ENCODE measurements at regions not wholly inside any gene's neighbourhood (a gene's known extent, or its start where the extent isn't known, plus 50 kb on each side); places are given as distances from the start of the nearest gene placed in this dataset.

- no peak overlapping the region for H3K4me3 ChIP-seq (ENCODE audit: low read depth, low read length)
- H3K27ac Mint-ChIP-seq = no peak overlapping the region
- no peaks in the 10 kb centered on the region for H3K36me3 ChIP-seq (ENCODE audit: control insufficient read depth, insufficient read depth, low read length)
- H3K4me1 Mint-ChIP-seq = no peaks in the 10 kb centered on the region
- H3K27me3 ChIP-seq (ENCODE audit: control insufficient read depth, insufficient read depth, low read length) = no peaks in the 10 kb centered on the region
- H3K9me3 Mint-ChIP-seq = peaks cover 0 to 15% (median 3%) of the 10 kb centered on the region in 7 donors
- no peaks in the 10 kb centered on the region for H3K9me3 ChIP-seq (ENCODE audit: control insufficient read depth in 2 of 2, low read length in 2 of 2)
- H3K27me3 Mint-ChIP-seq = no peaks in the 10 kb centered on the region
- ATAC-seq (ENCODE audit: low read depth in 2 of 2) (no peak), DNase-seq (no peak)
- H3K4me3 Mint-ChIP-seq = no peak overlapping the region
- H3K27ac ChIP-seq (ENCODE audit: insufficient read depth, low read length, poor library complexity, severe bottlenecking) = no peak overlapping the region
- H3K36me3 Mint-ChIP-seq = peaks cover 3% of the 10 kb centered on the region
- no peaks in the 10 kb centered on the region for H3K4me1 ChIP-seq (ENCODE audit: control insufficient read depth, insufficient read depth, low read length, poor library complexity, severe bottlenecking)
Observed at GRCh38 chr9:119458068-119458467, 88.8 kb upstream of the BRINP1 start.

DNA sequence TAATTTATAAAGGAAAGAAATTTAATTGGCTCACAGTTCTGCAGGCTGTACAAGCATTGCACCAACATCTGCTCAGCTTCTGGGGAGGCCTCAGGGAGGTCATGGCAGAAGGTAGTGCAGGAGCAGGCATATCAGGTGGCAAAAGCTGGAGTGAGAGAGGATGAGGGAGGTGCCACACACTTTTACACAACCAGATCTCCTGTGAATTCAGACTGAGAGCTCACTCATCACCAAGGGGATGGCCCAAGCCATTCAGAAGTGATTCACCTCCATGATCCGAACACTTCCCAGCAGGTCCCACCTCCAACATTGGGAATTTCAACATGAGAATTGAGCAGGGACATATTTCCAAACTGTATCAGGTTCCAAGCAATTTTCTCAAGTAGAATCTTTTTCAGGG is 84.7 kb upstream of the BRINP1 start:
- H3K4me3 ChIP-seq (ENCODE audit: low read depth, low read length) = no peak overlapping the region
- no peaks in the 10 kb centered on the region for H3K27me3 Mint-ChIP-seq
- no peak overlapping the region for H3K4me3 Mint-ChIP-seq

DNA sequence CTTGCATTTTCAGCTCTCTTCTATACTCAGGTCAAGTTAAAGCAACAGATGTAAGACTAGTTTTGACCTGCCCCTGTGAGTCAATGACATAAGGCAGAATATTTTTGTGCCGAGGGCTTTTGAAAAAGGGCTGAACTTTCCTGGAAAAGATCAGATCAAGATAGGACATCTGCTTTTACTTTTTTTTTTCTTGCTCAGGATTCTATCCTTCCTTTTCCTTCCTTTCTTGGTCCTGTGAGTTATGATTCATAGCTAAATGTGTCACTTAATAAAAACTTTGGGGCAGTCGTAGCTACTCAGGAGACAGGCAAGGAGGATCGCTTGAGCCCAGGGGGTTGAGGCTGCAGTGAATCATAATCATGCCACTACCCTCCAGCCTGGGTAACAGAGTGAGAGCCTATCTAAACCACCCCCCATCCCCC is 84.3 kb upstream of the BRINP1 start:
- no peaks in the 10 kb centered on the region for H3K36me3 Mint-ChIP-seq
- H3K27me3 Mint-ChIP-seq = no peaks in the 10 kb centered on the region
- peaks cover 0 to 10% (median 6%) of the 10 kb centered on the region in 7 donors for H3K9me3 Mint-ChIP-seq
- Histone ChIP-seq H3K36me3 (ENCODE audit: control insufficient read depth, insufficient read depth, low read length) (no peaks in the 10 kb centered on the region), H3K27ac (ENCODE audit: insufficient read depth, low read length, poor library complexity, severe bottlenecking) (no peak overlapping the region), H3K27me3 (ENCODE audit: control insufficient read depth, insufficient read depth, low read length) (no peaks in the 10 kb centered on the region), H3K4me1 (ENCODE audit: control insufficient read depth, insufficient read depth, low read length, poor library complexity, severe bottlenecking) (no peaks in the 10 kb centered on the region), H3K9me3 (ENCODE audit: control insufficient read depth in 2 of 2, low read length in 2 of 2) (no peaks in the 10 kb centered on the region), H3K4me3 (ENCODE audit: low read depth, low read length) (no peak overlapping the region)
- no peak overlapping the region for H3K4me3 Mint-ChIP-seq
- ATAC-seq (ENCODE audit: low read depth in 2 of 2) = no peak
- no peak for DNase-seq
- no peak overlapping the region for H3K27ac Mint-ChIP-seq
- H3K4me1 Mint-ChIP-seq = no peaks in the 10 kb centered on the region

More for the DNA sequence above, 84.7 kb upstream of the BRINP1 start:
- DNase-seq = no peak
- Mint-ChIP-seq H3K9me3 (peaks cover 0 to 10% (median 6%) of the 10 kb centered on the region in 7 donors), H3K36me3 (no peaks in the 10 kb centered on the region), H3K27ac (no peak overlapping the region), H3K4me1 (no peaks in the 10 kb centered on the region)
- Histone ChIP-seq H3K36me3 (ENCODE audit: control insufficient read depth, insufficient read depth, low read length) (no peaks in the 10 kb centered on the region), H3K9me3 (ENCODE audit: control insufficient read depth in 2 of 2, low read length in 2 of 2) (no peaks in the 10 kb centered on the region), H3K27me3 (ENCODE audit: control insufficient read depth, insufficient read depth, low read length) (no peaks in the 10 kb centered on the region), H3K27ac (ENCODE audit: insufficient read depth, low read length, poor library complexity, severe bottlenecking) (no peak overlapping the region), H3K4me1 (ENCODE audit: control insufficient read depth, insufficient read depth, low read length, poor library complexity, severe bottlenecking) (no peaks in the 10 kb centered on the region)
- ATAC-seq (ENCODE audit: low read depth in 2 of 2) = no peak

GRCh38 chr9:119451426-119451825 is 82.2 kb upstream of the BRINP1 start:
- Histone ChIP-seq H3K4me1 (ENCODE audit: control insufficient read depth, insufficient read depth, low read length, poor library complexity, severe bottlenecking) (no peaks in the 10 kb centered on the region), H3K27me3 (ENCODE audit: control insufficient read depth, insufficient read depth, low read length) (no peaks in the 10 kb centered on the region), H3K36me3 (ENCODE audit: control insufficient read depth, insufficient read depth, low read length) (no peaks in the 10 kb centered on the region), H3K9me3 (ENCODE audit: control insufficient read depth in 2 of 2, low read length in 2 of 2) (no peaks in the 10 kb centered on the region), H3K27ac (ENCODE audit: insufficient read depth, low read length, poor library complexity, severe bottlenecking) (no peak overlapping the region), H3K4me3 (ENCODE audit: low read depth, low read length) (no peak overlapping the region)
- H3K9me3 Mint-ChIP-seq = peaks cover 0 to 18% (median 5%) of the 10 kb centered on the region in 7 donors
- no peak for DNase-seq
- H3K27me3 Mint-ChIP-seq = no peaks in the 10 kb centered on the region
- no peak for ATAC-seq (ENCODE audit: low read depth in 2 of 2)
- no peaks in the 10 kb centered on the region for H3K4me1 Mint-ChIP-seq
- no peak overlapping the region for H3K4me3 Mint-ChIP-seq
- H3K36me3 Mint-ChIP-seq = no peaks in the 10 kb centered on the region
- no peak overlapping the region for H3K27ac Mint-ChIP-seq

DNA sequence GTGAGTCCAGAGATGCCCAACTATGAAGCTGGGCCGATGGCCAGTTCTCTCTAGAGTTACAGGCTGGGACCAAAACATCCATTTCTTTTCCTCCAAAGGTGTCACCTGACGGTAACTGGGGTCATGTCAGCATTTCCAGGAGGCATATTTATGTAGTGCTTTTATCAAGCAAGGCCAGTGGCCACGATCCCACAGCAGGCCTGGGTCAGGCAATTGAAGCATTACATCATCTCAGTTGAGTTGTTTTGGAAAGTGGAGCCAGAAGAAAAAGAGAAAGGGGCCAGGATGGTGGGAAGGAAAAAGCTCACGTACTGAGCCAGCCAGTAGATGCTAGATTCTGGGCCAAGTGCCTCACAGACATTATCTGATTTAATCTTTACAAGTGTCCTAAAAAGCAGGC is 73.9 kb upstream of the BRINP1 start:
- H3K36me3 Mint-ChIP-seq = no peaks in the 10 kb centered on the region
- H3K27ac Mint-ChIP-seq = no peak overlapping the region
- H3K27me3 ChIP-seq (ENCODE audit: control insufficient read depth, insufficient read depth, low read length) = no peaks in the 10 kb centered on the region

GRCh38 chr9:119441832-119442231 is 72.6 kb upstream of the BRINP1 start:
- H3K4me1 Mint-ChIP-seq = no peaks in the 10 kb centered on the region
- Histone ChIP-seq H3K9me3 (ENCODE audit: control insufficient read depth in 2 of 2, low read length in 2 of 2) (no peaks in the 10 kb centered on the region), H3K36me3 (ENCODE audit: control insufficient read depth, insufficient read depth, low read length) (no peaks in the 10 kb centered on the region), H3K4me1 (ENCODE audit: control insufficient read depth, insufficient read depth, low read length, poor library complexity, severe bottlenecking) (no peaks in the 10 kb centered on the region), H3K27ac (ENCODE audit: insufficient read depth, low read length, poor library complexity, severe bottlenecking) (no peak overlapping the region), H3K27me3 (ENCODE audit: control insufficient read depth, insufficient read depth, low read length) (no peaks in the 10 kb centered on the region), H3K4me3 (ENCODE audit: low read depth, low read length) (no peak overlapping the region)
- no peak for DNase-seq
- H3K27ac Mint-ChIP-seq = no peak overlapping the region
- H3K9me3 Mint-ChIP-seq = peaks cover 0 to 7% (median 2%) of the 10 kb centered on the region in 7 donors
- H3K36me3 Mint-ChIP-seq = no peaks in the 10 kb centered on the region
- ATAC-seq (ENCODE audit: low read depth in 2 of 2) = no peak
- H3K4me3 Mint-ChIP-seq = no peak overlapping the region
- H3K27me3 Mint-ChIP-seq = no peaks in the 10 kb centered on the region

More for the DNA sequence above, 73.9 kb upstream of the BRINP1 start:
- Histone ChIP-seq H3K27ac (ENCODE audit: insufficient read depth, low read length, poor library complexity, severe bottlenecking) (no peak overlapping the region), H3K4me1 (ENCODE audit: control insufficient read depth, insufficient read depth, low read length, poor library complexity, severe bottlenecking) (no peaks in the 10 kb centered on the region), H3K9me3 (ENCODE audit: control insufficient read depth in 2 of 2, low read length in 2 of 2) (no peaks in the 10 kb centered on the region), H3K4me3 (ENCODE audit: low read depth, low read length) (no peak overlapping the region), H3K36me3 (ENCODE audit: control insufficient read depth, insufficient read depth, low read length) (no peaks in the 10 kb centered on the region)
- ATAC-seq (ENCODE audit: low read depth in 2 of 2) (no peak), DNase-seq (no peak)
- Mint-ChIP-seq H3K4me1 (no peaks in the 10 kb centered on the region), H3K9me3 (peaks cover 0 to 13% (median 2%) of the 10 kb centered on the region in 7 donors), H3K27me3 (no peaks in the 10 kb centered on the region), H3K4me3 (no peak overlapping the region)

DNA sequence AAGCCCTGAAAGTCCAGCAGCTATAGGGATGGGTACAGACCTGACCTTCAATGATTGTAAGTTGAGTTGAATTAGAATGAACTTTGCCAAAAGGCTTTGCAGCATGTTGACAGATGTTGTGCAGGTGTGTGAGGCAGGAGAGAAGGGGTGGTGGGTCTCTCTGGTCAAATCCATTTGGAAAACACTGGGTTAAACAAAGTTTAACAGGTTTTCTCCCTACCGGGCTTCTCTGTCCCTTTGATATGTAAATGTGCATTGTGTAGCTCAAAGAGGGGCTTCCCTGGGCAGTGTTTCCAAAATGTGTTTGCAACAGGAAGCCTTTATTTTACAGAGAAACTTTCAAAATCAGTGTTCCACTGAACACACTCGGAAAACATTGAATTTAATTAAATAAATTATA is 72.1 kb upstream of the BRINP1 start:
- ATAC-seq (ENCODE audit: low read depth in 2 of 2) (no peak), DNase-seq (no peak)
- Histone ChIP-seq H3K4me1 (ENCODE audit: control insufficient read depth, insufficient read depth, low read length, poor library complexity, severe bottlenecking) (no peaks in the 10 kb centered on the region), H3K36me3 (ENCODE audit: control insufficient read depth, insufficient read depth, low read length) (no peaks in the 10 kb centered on the region), H3K9me3 (ENCODE audit: control insufficient read depth in 2 of 2, low read length in 2 of 2) (no peaks in the 10 kb centered on the region), H3K27me3 (ENCODE audit: control insufficient read depth, insufficient read depth, low read length) (no peaks in the 10 kb centered on the region), H3K4me3 (ENCODE audit: low read depth, low read length) (no peak overlapping the region), H3K27ac (ENCODE audit: insufficient read depth, low read length, poor library complexity, severe bottlenecking) (no peak overlapping the region)
- Mint-ChIP-seq H3K36me3 (no peaks in the 10 kb centered on the region), H3K4me1 (no peaks in the 10 kb centered on the region), H3K27me3 (no peaks in the 10 kb centered on the region), H3K27ac (no peak overlapping the region), H3K4me3 (no peak overlapping the region), H3K9me3 (peaks cover 0 to 7% (median 2%) of the 10 kb centered on the region in 7 donors)

GRCh38 chr9:119436261-119436660 is 67.0 kb upstream of the BRINP1 start:
- Mint-ChIP-seq H3K4me3 (no peak overlapping the region), H3K4me1 (no peaks in the 10 kb centered on the region), H3K27ac (no peak overlapping the region), H3K36me3 (no peaks in the 10 kb centered on the region), H3K27me3 (no peaks in the 10 kb centered on the region), H3K9me3 (peaks cover 0 to 5% (median 3%) of the 10 kb centered on the region in 7 donors)
- Histone ChIP-seq H3K9me3 (ENCODE audit: control insufficient read depth in 2 of 2, low read length in 2 of 2) (no peaks in the 10 kb centered on the region), H3K27me3 (ENCODE audit: control insufficient read depth, insufficient read depth, low read length) (no peaks in the 10 kb centered on the region), H3K27ac (ENCODE audit: insufficient read depth, low read length, poor library complexity, severe bottlenecking) (no peak overlapping the region), H3K36me3 (ENCODE audit: control insufficient read depth, insufficient read depth, low read length) (no peaks in the 10 kb centered on the region), H3K4me1 (ENCODE audit: control insufficient read depth, insufficient read depth, low read length, poor library complexity, severe bottlenecking) (no peaks in the 10 kb centered on the region), H3K4me3 (ENCODE audit: low read depth, low read length) (no peak overlapping the region)
- no peak for ATAC-seq (ENCODE audit: low read depth in 2 of 2)
- no peak for DNase-seq
